ENCODE measurements at regions not wholly inside any gene's neighbourhood (a gene's known extent, or its start where the extent isn't known, plus 50 kb on each side); places are given as distances from the start of the nearest gene placed in this dataset.

DNA sequence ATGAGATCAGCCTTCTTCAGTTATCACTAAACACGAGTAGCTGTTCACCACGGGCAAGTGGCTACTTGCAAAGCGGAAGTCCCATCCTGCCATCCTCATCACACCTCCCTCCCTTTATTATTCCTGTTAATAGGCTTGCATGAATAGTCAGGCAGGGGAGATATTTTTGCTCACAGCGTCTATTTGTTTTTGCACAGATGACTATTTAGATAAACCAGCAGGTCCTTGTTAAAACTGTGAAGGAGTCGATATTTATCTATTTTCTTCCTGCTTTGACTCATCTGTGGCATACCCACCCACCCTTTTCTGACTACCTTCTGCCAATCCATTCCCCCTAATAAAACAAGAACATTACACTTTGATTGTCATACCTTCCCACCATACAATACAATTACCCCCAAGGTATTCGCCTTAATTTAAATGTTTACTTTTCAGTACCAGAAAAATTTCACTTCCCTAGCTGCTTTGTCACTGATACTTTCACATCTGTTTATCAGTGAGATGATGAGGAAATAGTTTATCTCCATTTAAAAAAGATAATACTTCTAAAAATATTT is 96.6 kb upstream of the BANK1 start:
- Histone ChIP-seq H3K27me3 (no peaks in the 10 kb centered on the region), H3K36me3 (no peaks in the 10 kb centered on the region), H3K27ac (no peak overlapping the region), H3K9me3 (no peaks in the 10 kb centered on the region), H3K4me3 (no peak overlapping the region), H3K4me1 (peaks cover 5% of the 10 kb centered on the region)
- TF ChIP-seq, protein P1, sequence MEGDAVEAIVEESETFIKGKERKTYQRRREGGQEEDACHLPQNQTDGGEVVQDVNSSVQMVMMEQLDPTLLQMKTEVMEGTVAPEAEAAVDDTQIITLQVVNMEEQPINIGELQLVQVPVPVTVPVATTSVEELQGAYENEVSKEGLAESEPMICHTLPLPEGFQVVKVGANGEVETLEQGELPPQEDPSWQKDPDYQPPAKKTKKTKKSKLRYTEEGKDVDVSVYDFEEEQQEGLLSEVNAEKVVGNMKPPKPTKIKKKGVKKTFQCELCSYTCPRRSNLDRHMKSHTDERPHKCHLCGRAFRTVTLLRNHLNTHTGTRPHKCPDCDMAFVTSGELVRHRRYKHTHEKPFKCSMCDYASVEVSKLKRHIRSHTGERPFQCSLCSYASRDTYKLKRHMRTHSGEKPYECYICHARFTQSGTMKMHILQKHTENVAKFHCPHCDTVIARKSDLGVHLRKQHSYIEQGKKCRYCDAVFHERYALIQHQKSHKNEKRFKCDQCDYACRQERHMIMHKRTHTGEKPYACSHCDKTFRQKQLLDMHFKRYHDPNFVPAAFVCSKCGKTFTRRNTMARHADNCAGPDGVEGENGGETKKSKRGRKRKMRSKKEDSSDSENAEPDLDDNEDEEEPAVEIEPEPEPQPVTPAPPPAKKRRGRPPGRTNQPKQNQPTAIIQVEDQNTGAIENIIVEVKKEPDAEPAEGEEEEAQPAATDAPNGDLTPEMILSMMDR (IDR thresholded peaks at IDR 0.05), result no peak
- TF ChIP-seq POLR2AphosphoS5 (IDR thresholded peaks at IDR 0.05; ENCODE audit: insufficient read depth in 1 of 2, low read depth in 1 of 2), result no peak
- TF ChIP-seq POLR2A (IDR thresholded peaks at IDR 0.05), result no peak
- intact Hi-C loops (cut with DNase I), result loop anchor here (10.0 kb wide), 1 partner anchor 1071 kb away; the partner anchor contains the start of gene MANBA
- no peak for DNase-seq (ENCODE audit: extremely low spot score in 2 of 2)

DNA sequence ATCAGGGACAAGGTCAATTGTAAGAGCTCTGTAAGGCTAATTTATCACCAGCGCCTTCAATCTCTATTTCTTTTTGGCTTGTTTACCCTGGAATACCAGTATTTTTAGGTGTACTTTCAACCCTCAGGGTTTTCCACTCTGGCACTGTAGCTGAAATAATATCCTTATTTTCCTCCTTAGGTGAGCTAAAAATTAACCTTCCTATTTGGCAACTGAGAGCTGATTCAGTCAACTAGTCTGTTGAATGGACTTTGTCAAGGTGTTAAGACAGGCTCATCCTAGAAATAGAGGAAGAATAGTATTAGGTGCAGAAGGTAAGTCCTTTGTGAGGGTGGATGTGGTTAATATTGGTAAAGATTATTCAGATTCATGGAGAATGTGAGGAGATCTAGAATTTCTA is 101.3 kb upstream of the BANK1 start:
- Histone ChIP-seq H3K27ac (no peak overlapping the region), H3K4me3 (no peak overlapping the region), H3K27me3 (no peaks in the 10 kb centered on the region), H3K4me1 (peaks cover 5% of the 10 kb centered on the region), H3K9me3 (no peaks in the 10 kb centered on the region), H3K36me3 (no peaks in the 10 kb centered on the region)
- no peak for DNase-seq (ENCODE audit: extremely low spot score in 2 of 2)
- TF ChIP-seq, protein P1 (IDR thresholded peaks at IDR 0.05), result no peak
- TF ChIP-seq POLR2A (IDR thresholded peaks at IDR 0.05) (no peak), POLR2AphosphoS5 (IDR thresholded peaks at IDR 0.05; ENCODE audit: insufficient read depth in 1 of 2, low read depth in 1 of 2) (no peak)
- intact Hi-C loops (cut with DNase I), result no loop called here

DNA sequence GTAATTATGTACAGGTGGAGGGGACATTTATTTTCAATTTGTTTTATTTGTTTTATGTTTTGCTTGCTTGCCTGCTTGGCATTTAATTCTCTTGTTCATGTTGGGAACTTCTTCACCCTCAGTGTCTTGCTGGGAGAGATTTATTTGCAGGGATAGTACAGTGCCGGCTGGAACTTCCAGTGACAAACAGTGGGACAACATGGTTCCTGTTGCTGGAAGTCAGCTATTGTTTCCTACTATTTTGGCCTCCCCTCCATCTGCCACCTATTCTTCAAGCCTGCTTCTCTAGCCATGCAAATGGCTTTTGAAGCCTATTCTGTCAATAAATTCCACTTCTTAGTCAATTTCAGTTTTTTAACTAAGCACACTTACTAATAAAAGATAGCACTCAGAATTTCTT is 105.4 kb upstream of the BANK1 start:
- Histone ChIP-seq H3K27me3 (no peaks in the 10 kb centered on the region), H3K4me1 (no peaks in the 10 kb centered on the region), H3K9me3 (no peaks in the 10 kb centered on the region), H3K4me3 (no peak overlapping the region), H3K27ac (no peak overlapping the region), H3K36me3 (no peaks in the 10 kb centered on the region)
- intact Hi-C loops (cut with DNase I), result no loop called here
- TF ChIP-seq POLR2AphosphoS5 (IDR thresholded peaks at IDR 0.05; ENCODE audit: insufficient read depth in 1 of 2, low read depth in 1 of 2) (no peak), POLR2A (IDR thresholded peaks at IDR 0.05) (no peak)
- TF ChIP-seq, protein P1 (IDR thresholded peaks at IDR 0.05), result no peak
- DNase-seq (ENCODE audit: extremely low spot score in 2 of 2), result no peak

DNA sequence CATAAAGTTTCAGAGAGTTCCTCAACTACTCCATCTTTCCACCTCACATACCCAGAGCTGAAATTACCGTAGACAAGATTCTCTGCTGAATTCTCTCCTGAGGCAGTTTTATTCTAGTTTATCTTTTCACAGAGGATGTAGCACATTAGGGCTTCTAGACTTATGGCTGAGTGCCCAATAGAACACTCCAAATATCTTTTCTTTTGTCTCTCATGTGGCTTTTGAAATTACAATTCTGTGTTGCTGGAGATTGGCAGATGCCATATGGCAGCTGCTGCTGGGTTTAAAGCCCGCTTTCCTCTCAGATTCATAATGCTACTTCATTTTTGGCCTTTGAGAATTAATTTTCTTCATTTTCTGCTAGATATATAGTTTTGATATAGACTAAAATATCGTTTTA is 107.6 kb upstream of the BANK1 start:
- Histone ChIP-seq H3K27ac (no peak overlapping the region), H3K9me3 (no peaks in the 10 kb centered on the region), H3K36me3 (no peaks in the 10 kb centered on the region), H3K27me3 (no peaks in the 10 kb centered on the region), H3K4me3 (no peak overlapping the region), H3K4me1 (no peaks in the 10 kb centered on the region)
- no peak for DNase-seq (ENCODE audit: extremely low spot score in 2 of 2)
- TF ChIP-seq POLR2A (IDR thresholded peaks at IDR 0.05) (no peak), POLR2AphosphoS5 (IDR thresholded peaks at IDR 0.05; ENCODE audit: insufficient read depth in 1 of 2, low read depth in 1 of 2) (no peak)
- TF ChIP-seq, protein P1 (IDR thresholded peaks at IDR 0.05), result no peak
- intact Hi-C loops (cut with DNase I), result no loop called here

DNA sequence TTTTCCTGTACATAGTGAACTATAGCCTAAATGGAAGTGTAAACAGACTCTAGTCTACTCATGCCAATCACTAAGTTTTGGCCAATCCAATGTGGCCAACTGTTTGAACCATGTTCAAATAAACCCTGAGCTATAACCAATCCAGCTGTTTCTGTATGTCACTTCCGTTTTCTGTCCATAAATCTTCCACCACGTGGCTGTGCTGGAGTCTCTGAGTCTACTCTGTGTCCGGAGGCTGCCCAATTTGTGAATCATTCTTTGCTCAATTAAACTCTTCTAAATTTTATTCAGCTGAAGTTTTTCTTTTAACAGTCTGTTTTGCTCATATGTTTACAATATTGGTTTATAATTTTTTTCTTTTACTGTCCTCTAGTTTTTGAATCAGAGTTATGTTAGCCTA is 112.3 kb upstream of the BANK1 start:
- no peak for DNase-seq (ENCODE audit: extremely low spot score in 2 of 2)
- Histone ChIP-seq H3K27ac (no peak overlapping the region), H3K27me3 (no peaks in the 10 kb centered on the region), H3K4me1 (no peaks in the 10 kb centered on the region), H3K4me3 (no peak overlapping the region), H3K36me3 (no peaks in the 10 kb centered on the region), H3K9me3 (no peaks in the 10 kb centered on the region)
- TF ChIP-seq POLR2A (IDR thresholded peaks at IDR 0.05), result no peak
- TF ChIP-seq, protein P1 (IDR thresholded peaks at IDR 0.05), result no peak
- no peak for TF ChIP-seq POLR2AphosphoS5 (IDR thresholded peaks at IDR 0.05; ENCODE audit: insufficient read depth in 1 of 2, low read depth in 1 of 2)
- intact Hi-C loops (cut with DNase I), result no loop called here

Measured in vagina (tissue), 2 donors.